GM12878 (cell line): ENCODE measurements at regions not wholly inside any gene's neighbourhood (a gene's known extent, or its start where the extent isn't known, plus 50 kb on each side); places are given as distances from the start of the nearest gene placed in this dataset.
A peak's percentile ranks its signal among the peaks of the same experiment; 100 is the strongest.

ENCODE experiments used
- ATAC-seq: fragments of 200-7000 bp; cut with Tn5 transposase; 3 replicates; pipeline ENCODE4 v1.9.1; 2020; ENCODE audit warnings: mild to moderate bottlenecking, moderate library complexity
- BruUV-seq: library from RNA; stranded (reverse); fragments of 400-500 nt; replicated peaks from 2 replicates; lab custom pipeline; 2021; lab: Mats Ljungman, UMichigan
- CTCF ChIA-PET: fragments of 300-600 bp; sonication (Branson Sonifier 250); formaldehyde crosslinking; extraction: SDS; loops from one replicate; lab custom pipeline; 2021; ENCODE audit warnings: inconsistent platforms; lab: Yijun Ruan, JAX
- POLR2A ChIA-PET: fragments of 350-600 bp; formaldehyde crosslinking; extraction: SDS; loops from one replicate; lab custom pipeline; 2021; ENCODE audit warnings: inconsistent platforms; lab: Charles Lee
- RAD21 ChIA-PET: fragments of 300-600 bp; sonication (Branson Sonifier 250); formaldehyde crosslinking; loops from one replicate; lab custom pipeline; 2023; ENCODE audit warnings: antibody characterized with exemption; ENCODE audit not compliant: unreplicated experiment; lab: Charles Lee
- SMC1A ChIA-PET: fragments of 300-600 bp; sonication (Branson Sonifier 250); formaldehyde crosslinking; loops from one replicate; lab custom pipeline; 2023; ENCODE audit not compliant: unreplicated experiment, uncharacterized antibody; lab: Charles Lee
- DNase-seq: peaks from one replicate; pipeline ENCODE4 v3.0.0-alpha.2; 2011; ENCODE audit warnings: low read depth, low spot score
- FAIRE-seq: peaks from 3 replicates; lab custom pipeline; 2011; peaks lifted over from hg19 to GRCh38; lab: Jason Lieb, UNC
- H2AFZ ChIP-seq: 2 replicates; pipeline ENCODE4 v1.6.0; 2011; ENCODE audit warnings: low read depth, low read length, control low read depth; ENCODE audit not compliant: control insufficient read depth
- H3K27ac ChIP-seq: 2 replicates; pipeline ENCODE4 v1.5.1; 2011; ENCODE audit warnings: control low read depth; ENCODE audit not compliant: control insufficient read depth, insufficient read depth
- H3K27me3 ChIP-seq, 2 experiments: replicated peaks in 1 of 2; 2 replicates each; pipeline versions ENCODE4 v1.6.0 to v1.6.1; 2011; ENCODE audit warnings: low read length in 1 of 2; ENCODE audit not compliant: control insufficient read depth in 2 of 2, insufficient read depth in 2 of 2
- H3K36me3 ChIP-seq, 2 experiments: 2 replicates each; pipeline ENCODE4 v1.5.1; 2011; ENCODE audit warnings: low read length in 1 of 2; ENCODE audit not compliant: control insufficient read depth in 2 of 2, insufficient read depth in 2 of 2
- H3K4me1 ChIP-seq: 2 replicates; pipeline ENCODE4 v1.6.1; 2011; ENCODE audit warnings: mild to moderate bottlenecking, low read length, moderate library complexity, mixed read lengths; ENCODE audit not compliant: control insufficient read depth, insufficient read depth
- H3K4me2 ChIP-seq: 2 replicates; pipeline ENCODE4 v1.6.0; 2011; ENCODE audit warnings: control low read depth; ENCODE audit not compliant: control insufficient read depth, insufficient read depth
- H3K4me3 ChIP-seq: fragments of 200-600 bp; sonication (generic); 2 replicates; pipeline ENCODE4 v1.5.1; 2016
- H3K79me2 ChIP-seq: 2 replicates; pipeline ENCODE4 v1.6.0; 2011; ENCODE audit warnings: low read length; ENCODE audit not compliant: control insufficient read depth, insufficient read depth
- H3K9ac ChIP-seq: 2 replicates; pipeline ENCODE4 v1.8.0; 2011; ENCODE audit warnings: low read length, control low read depth, mixed read lengths; ENCODE audit not compliant: control insufficient read depth, insufficient read depth
- H3K9me3 ChIP-seq: replicated peaks from 3 replicates; pipeline ENCODE4 v1.5.1; 2011; ENCODE audit warnings: mild to moderate bottlenecking, low read length; ENCODE audit not compliant: control insufficient read depth, insufficient read depth
- H4K20me1 ChIP-seq: 2 replicates; pipeline ENCODE4 v1.6.0; 2011; ENCODE audit not compliant: control insufficient read depth, insufficient read depth
- CEBPB ChIP-seq, 2 experiments: fragments of 150-350 bp in 1 of 2; IDR thresholded peaks; 2 replicates each; pipeline ENCODE4 v1.6.1; 2012 to 2014; ENCODE audit warnings: low read depth in 2 of 2, low read length in 2 of 2, borderline replicate concordance in 1 of 2, inconsistent platforms in 1 of 2
- CREM ChIP-seq: IDR thresholded peaks from 2 replicates; pipeline ENCODE4 v1.6.1; 2014; ENCODE audit warnings: antibody characterized with exemption, low read depth
- DPF2 ChIP-seq: fragments of 450-650 bp; IDR thresholded peaks from 2 replicates; pipeline ENCODE4 v1.6.1; 2017; ENCODE audit warnings: mild to moderate bottlenecking
- EZH2 ChIP-seq: IDR thresholded peaks from 2 replicates; pipeline ENCODE4 v1.6.1; 2012; ENCODE audit warnings: low read depth, mild to moderate bottlenecking, control low read depth, inconsistent platforms, low read length, borderline replicate concordance; ENCODE audit not compliant: control insufficient read depth
- FOXM1 ChIP-seq: IDR thresholded peaks from 2 replicates; pipeline ENCODE4 v1.6.1; 2012; ENCODE audit warnings: low read depth, mild to moderate bottlenecking, inconsistent platforms, low read length, moderate library complexity
- IKZF2 ChIP-seq, 2 experiments: fragments of 450-650 bp; IDR thresholded peaks; 2 replicates each; pipeline ENCODE4 v1.6.1; 2017; ENCODE audit warnings: mild to moderate bottlenecking in 2 of 2, moderate library complexity in 2 of 2
- KDM1A ChIP-seq: fragments of 200-600 bp; sonication (generic); IDR thresholded peaks from 2 replicates; pipeline ENCODE4 v1.6.1; 2016; ENCODE audit warnings: borderline replicate concordance
- NFYB ChIP-seq: IDR thresholded peaks from 2 replicates; pipeline ENCODE4 v1.6.1; 2011; ENCODE audit warnings: low read depth, mild to moderate bottlenecking, low read length, improper control_type of control experiment, moderate library complexity; ENCODE audit not compliant: insufficient read depth
- RB1 ChIP-seq: fragments of 450-650 bp; formaldehyde crosslinking; IDR thresholded peaks from 2 replicates; pipeline ENCODE4 v1.6.1; 2017; ENCODE audit warnings: mild to moderate bottlenecking, borderline replicate concordance
- SMAD1 ChIP-seq: fragments of 450-650 bp; IDR thresholded peaks from 2 replicates; pipeline ENCODE4 v1.6.1; 2018; ENCODE audit warnings: mild to moderate bottlenecking, low read depth; ENCODE audit not compliant: partially characterized antibody
- SRF ChIP-seq, 2 experiments: IDR thresholded peaks; 2 replicates each; pipeline ENCODE4 v1.6.1; 2011; ENCODE audit warnings: low read depth in 2 of 2, low read length in 2 of 2, mild to moderate bottlenecking in 1 of 2, moderate library complexity in 1 of 2
- ZBTB11 ChIP-seq: fragments of 450-650 bp; formaldehyde crosslinking; IDR thresholded peaks from 2 replicates; pipeline ENCODE4 v1.5.0; 2022; ENCODE audit warnings: mild to moderate bottlenecking, missing genetic modification characterization
- WGBS: methylation state at CpG from one replicate; pipeline ENCODE4 v1.1.6; 2016; ENCODE audit warnings: low lambda C conversion rate; ENCODE audit not compliant: insufficient replicate concordance, insufficient coverage; ENCODE audit errors: missing lambda C conversion rate; 5-methylcytosine and 5-hydroxymethylcytosine counted together
- in situ Hi-C: fragments of 300-500 bp; cut with MboI; formaldehyde crosslinking; loops from 9 replicates; pipeline ENCODE4 v1.14.3; 2018; ENCODE audit warnings: mixed read lengths
- intact Hi-C: fragments of 100-400 bp; cut with micrococcal nuclease; formaldehyde crosslinking; loops from one replicate; pipeline ENCODE4 v1.14.2; 2022; ENCODE audit not compliant: unreplicated experiment

- Histone ChIP-seq H3K9ac (no peak overlapping the region), H3K79me2 (no peaks in the 10 kb centered on the region), H3K4me2 (no peak overlapping the region), H3K9me3 (no peaks in the 10 kb centered on the region)
- SMC1A ChIA-PET, result interaction anchor here (0.9 to 1.1 kb wide), 2 partner anchors 11 to 749 kb away, joined by 3 read pairs; no protein-coding TSS in a partner anchor
- no peak for DNase-seq
- RAD21 ChIA-PET, result no interaction called here
- in situ Hi-C loops, result loop anchor here (25.0 kb wide), 1 partner anchor 983 kb away; no protein-coding TSS in a partner anchor
- POLR2A ChIA-PET, result no interaction called here
- TF ChIP-seq EZH2 (no peak), IKZF2 (IDR thresholded peaks at IDR 0.05) (no peak), NFYB (no peak), KDM1A (no peak), SRF (IDR thresholded peaks at IDR 0.05; ENCODE audit: low read depth in 2 of 2, low read length in 2 of 2) (no peak), ZBTB11 (no peak), FOXM1 (no peak), CREM (no peak), RB1 (no peak), CEBPB (IDR thresholded peaks at IDR 0.05; ENCODE audit: borderline replicate concordance in 1 of 2, low read depth in 2 of 2, low read length in 2 of 2) (no peak), DPF2 (no peak), SMAD1 (no peak)
- TF ChIP-seq, all 136 proteins: peak for 0
- Histone ChIP-seq H3K27ac (no peak overlapping the region), H3K4me3 (no peak overlapping the region), H3K4me1 (no peaks in the 10 kb centered on the region), H3K27me3 (no peaks in the 10 kb centered on the region), H4K20me1 (no peaks in the 10 kb centered on the region), H2AFZ (peak overlapping the region; percentile 56; the same call in 1 of the 2 replicates), H3K36me3 (no peaks in the 10 kb centered on the region)
- 37% methylated on average over 8 of the region's 8 CpGs for WGBS
- intact Hi-C loops, result no loop called here
- ATAC-seq, result no peak; the same call in 1 of the 3 replicates
- FAIRE-seq, result peak; percentile 72
- CTCF ChIA-PET, result interaction anchor here (5.5 kb wide), 1 partner anchor 15 kb away, joined by 28 read pairs; no protein-coding TSS in a partner anchor
- no TSS peak for BruUV-seq
Observed at GRCh38 chr13:95420501-95420900, 119.2 kb upstream of the ABCC4 start.
